ENCODE measurements at regions not wholly inside any gene's neighbourhood (a gene's known extent, or its start where the extent isn't known, plus 50 kb on each side); places are given as distances from the start of the nearest gene placed in this dataset.

GRCh38 chr13:33694546-33694945 lies 123.4 kb upstream of the RFC3 start:
- no peak for TF ChIP-seq POLR2A (IDR thresholded peaks at IDR 0.05; ENCODE audit: low read length)
- TF ChIP-seq GATA1 (IDR thresholded peaks at IDR 0.05; ENCODE audit: low read depth, low read length) = no peak
